BLaER1 treated with 17β-estradiol and CSF1 and Interleukin-3, amounts not matched to agents 10 nM and 100 nM (cell line): ENCODE measurements at regions not wholly inside any gene's neighbourhood (a gene's known extent, or its start where the extent isn't known, plus 50 kb on each side); places are given as distances from the start of the nearest gene placed in this dataset.

Experiments
- H3K27ac ChIP-seq, 11 experiments: shearing (Covaris generic); formaldehyde crosslinking; 2 replicates each; pipeline ENCODE4 v1.8.1; 2022
- H3K27me3 ChIP-seq, 11 experiments: shearing (Covaris generic); formaldehyde crosslinking; 2 replicates each; pipeline ENCODE4 v1.8.1; 2022
- H3K36me3 ChIP-seq, 11 experiments: shearing (Covaris generic); formaldehyde crosslinking; 2 replicates each; pipeline ENCODE4 v1.8.1; 2022
- H3K4me1 ChIP-seq, 10 experiments: shearing (Covaris generic); formaldehyde crosslinking; 2 replicates each; pipeline ENCODE4 v1.8.1; 2022
- H3K4me2 ChIP-seq, 11 experiments: shearing (Covaris generic); formaldehyde crosslinking; 2 replicates each; pipeline ENCODE4 v1.8.1; 2022
- H3K4me3 ChIP-seq, 10 experiments: shearing (Covaris generic); formaldehyde crosslinking; 2 replicates each; pipeline ENCODE4 v1.8.1; 2022
- H3K9ac ChIP-seq, 11 experiments: shearing (Covaris generic); formaldehyde crosslinking; 2 replicates each; pipeline ENCODE4 v1.8.1; 2022
- H3K9me3 ChIP-seq, 11 experiments: shearing (Covaris generic); formaldehyde crosslinking; replicated peaks in 1 of 11; 2 replicates each; pipeline ENCODE4 v1.8.1; 2022
- H4K20me1 ChIP-seq, 11 experiments: shearing (Covaris generic); formaldehyde crosslinking; 2 replicates each; pipeline ENCODE4 v1.8.1; 2022
- Cebpa-rat ChIP-seq, 11 experiments: shearing (Covaris generic); IDR thresholded peaks; 2 replicates each; pipeline ENCODE4 v1.8.1; 2022

DNA sequence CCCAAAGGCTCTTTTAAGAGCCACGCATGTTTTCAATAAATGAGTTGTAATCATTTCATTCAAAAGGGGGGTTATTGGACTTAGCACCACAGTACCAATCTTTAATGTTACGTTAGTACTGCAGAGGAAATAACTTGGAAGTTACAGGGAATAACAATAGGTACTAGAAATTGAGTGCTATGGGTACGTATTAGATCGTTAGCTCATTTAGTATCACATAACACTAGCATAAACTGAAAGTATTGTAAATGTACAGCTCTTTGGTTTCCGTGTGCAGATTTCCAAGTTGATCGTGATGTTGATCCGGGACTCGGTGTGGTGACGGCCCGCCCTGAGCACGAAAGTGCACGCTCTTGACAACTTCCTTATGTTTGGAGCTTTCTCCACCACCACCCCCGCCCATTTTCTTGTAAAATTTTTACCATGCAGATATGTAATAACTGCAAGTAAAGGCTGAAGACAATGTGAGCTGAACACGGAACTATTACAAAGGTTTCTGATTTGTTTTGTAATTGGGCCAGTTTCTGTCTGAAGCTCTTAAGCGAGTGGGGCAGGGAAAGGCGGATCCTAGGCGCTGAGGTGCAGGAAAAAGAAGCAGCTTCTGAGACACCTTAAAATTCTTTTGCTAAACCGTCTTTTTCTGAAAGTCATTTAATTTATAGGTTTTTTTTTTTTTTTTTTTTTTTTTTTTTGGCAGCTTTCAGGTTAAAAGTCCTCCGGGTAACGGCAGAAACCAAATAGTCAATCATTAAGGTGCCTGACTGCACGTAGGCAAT is 71.5 kb downstream of the HFE start:
- H3K4me3 ChIP-seq, result peak overlapping the region; percentile 74 to 83 (median 78)

DNA sequence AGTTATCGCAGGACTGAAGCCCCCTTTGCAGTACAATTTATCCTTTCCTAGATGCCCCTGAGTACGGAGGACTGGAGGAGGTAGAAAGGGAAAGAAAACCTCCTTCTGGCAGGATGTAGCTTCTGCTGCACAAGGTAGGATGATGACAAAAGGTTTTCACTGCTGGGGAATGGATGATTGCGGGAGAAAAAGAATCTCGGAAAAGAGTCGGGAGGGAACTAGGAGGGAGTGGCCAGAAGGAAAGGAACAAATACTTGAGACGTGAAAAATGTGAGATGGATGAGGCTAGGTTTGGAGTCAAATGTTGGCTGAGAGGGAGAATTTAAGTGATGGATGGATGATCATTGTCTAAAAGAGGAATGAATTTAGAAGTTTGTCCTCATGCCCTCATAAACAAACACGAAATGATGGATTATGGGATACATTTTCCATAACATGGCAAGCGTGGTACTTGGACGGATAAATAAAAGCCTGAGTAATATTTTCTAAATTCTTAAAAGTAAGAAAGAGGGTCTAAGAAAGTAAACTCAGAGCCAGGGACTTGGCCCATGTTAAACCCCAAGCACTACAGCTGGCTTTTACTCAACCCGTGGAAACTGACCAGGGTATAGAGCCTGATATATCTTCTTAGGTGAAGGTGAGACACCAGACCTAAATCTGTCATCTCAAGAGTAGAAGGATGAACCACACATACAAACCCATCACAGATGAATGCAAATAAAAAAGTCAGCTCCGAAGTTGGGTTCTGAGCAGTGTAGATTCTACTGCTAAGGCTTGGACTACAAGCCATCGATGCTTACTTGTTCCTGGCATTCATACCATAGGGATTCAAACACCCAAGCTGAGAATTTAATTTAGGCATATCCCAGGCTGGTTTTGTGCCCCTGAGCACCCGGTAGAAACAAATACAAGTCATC is 72.4 kb downstream of the HFE start:
- Histone ChIP-seq H3K4me2 (peak overlapping the region; percentile 83 to 96 (median 91)), H3K36me3 (peaks cover 8 to 24% (median 17%) of the 10 kb centered on the region in 11 experiments; a peak in 16 of 22 replicates), H3K9ac (peak overlapping the region; percentile 83 to 99 (median 95)), H3K27ac (peak overlapping the region; percentile 51 to 98 (median 91)), H3K4me3 (peak overlapping the region; percentile 74 to 83 (median 78)), H3K9me3 (no peaks in the 10 kb centered on the region), H4K20me1 (peaks cover 13 to 79% (median 35%) of the 10 kb centered on the region in 11 experiments; a peak in 18 of 22 replicates), H3K27me3 (no peaks in the 10 kb centered on the region), H3K4me1 (peaks cover 26 to 48% (median 40%) of the 10 kb centered on the region in 10 experiments)
- TF ChIP-seq Cebpa-rat (IDR thresholded peaks at IDR 0.05), result no peak

More for the DNA sequence above, 71.5 kb downstream of the HFE start:
- H3K9ac ChIP-seq, result peak overlapping the region; percentile 83 to 99 (median 95)
- peaks cover 13 to 70% (median 33%) of the 10 kb centered on the region in 11 experiments; a peak in 18 of 22 replicates for H4K20me1 ChIP-seq
- peaks cover 0 to 15% (median 8%) of the 10 kb centered on the region in 11 experiments; a peak in 15 of 22 replicates for H3K36me3 ChIP-seq
- TF ChIP-seq Cebpa-rat (IDR thresholded peaks at IDR 0.05), result no peak
- H3K4me1 ChIP-seq, result peaks cover 26 to 48% (median 38%) of the 10 kb centered on the region in 10 experiments
- peak overlapping the region; percentile 51 to 98 (median 91) for H3K27ac ChIP-seq
- H3K4me2 ChIP-seq, result peak overlapping the region; percentile 83 to 96 (median 91)
- no peaks in the 10 kb centered on the region for H3K27me3 ChIP-seq
- no peaks in the 10 kb centered on the region for H3K9me3 ChIP-seq

DNA sequence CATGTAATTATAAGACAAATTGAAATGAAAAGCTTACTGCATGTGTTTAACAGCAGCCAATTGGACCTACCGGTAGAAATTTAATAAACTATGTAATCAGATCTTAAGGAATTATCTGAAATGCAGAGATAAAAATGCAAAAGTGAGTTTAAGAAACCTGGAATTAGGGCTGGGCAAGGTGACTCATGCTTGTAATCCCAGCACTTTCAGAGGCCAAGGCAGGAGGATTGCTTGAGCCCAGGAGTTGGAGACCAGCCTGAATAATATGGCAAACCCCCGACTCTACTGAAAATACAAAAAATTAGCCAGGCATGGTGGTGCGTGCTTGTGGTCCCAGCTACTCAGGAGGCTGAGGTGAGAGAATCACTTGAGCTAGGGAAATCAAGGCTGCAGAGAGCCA is 74.1 kb downstream of the HFE start:
- Histone ChIP-seq H3K27ac (no peak overlapping the region), H3K9ac (peak overlapping the region in 2 of 11 experiments; percentile 1 to 42; a peak in 2 of 22 replicates), H4K20me1 (peaks cover 12 to 95% (median 37%) of the 10 kb centered on the region in 11 experiments; a peak in 18 of 22 replicates), H3K4me2 (peak overlapping the region in 10 of 11 experiments; percentile 83 to 96 (median 91); a peak in 14 of 22 replicates), H3K27me3 (no peaks in the 10 kb centered on the region), H3K9me3 (no peaks in the 10 kb centered on the region), H3K4me1 (peaks cover 19 to 40% (median 32%) of the 10 kb centered on the region in 10 experiments), H3K4me3 (no peak overlapping the region; a peak in 1 of 20 replicates), H3K36me3 (peaks cover 14 to 41% (median 23%) of the 10 kb centered on the region in 11 experiments; a peak in 16 of 22 replicates)
- TF ChIP-seq Cebpa-rat (IDR thresholded peaks at IDR 0.05), result no peak

DNA sequence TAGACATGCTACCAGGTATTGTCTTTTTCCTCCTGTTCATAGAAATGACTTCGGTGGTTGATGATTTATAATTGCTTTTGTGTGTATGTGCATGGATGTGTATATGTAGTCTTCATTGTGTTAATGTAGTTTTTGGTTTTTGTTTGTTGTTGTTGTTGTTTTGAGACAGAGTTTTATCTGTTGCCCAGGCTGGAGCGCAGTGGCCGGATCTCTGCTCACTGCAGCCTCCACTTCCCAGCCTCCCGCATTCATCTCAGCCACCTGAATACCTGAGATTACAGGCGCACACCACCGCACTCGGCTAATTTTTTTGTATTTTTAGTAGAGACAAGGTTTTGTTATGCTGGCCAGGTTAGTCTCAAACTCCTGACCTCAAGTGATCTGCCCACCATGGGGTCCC is 75.2 kb downstream of the HFE start:
- Histone ChIP-seq H3K4me1 (peaks cover 19 to 40% (median 32%) of the 10 kb centered on the region in 10 experiments), H3K27ac (no peak overlapping the region), H3K9ac (no peak overlapping the region)

DNA sequence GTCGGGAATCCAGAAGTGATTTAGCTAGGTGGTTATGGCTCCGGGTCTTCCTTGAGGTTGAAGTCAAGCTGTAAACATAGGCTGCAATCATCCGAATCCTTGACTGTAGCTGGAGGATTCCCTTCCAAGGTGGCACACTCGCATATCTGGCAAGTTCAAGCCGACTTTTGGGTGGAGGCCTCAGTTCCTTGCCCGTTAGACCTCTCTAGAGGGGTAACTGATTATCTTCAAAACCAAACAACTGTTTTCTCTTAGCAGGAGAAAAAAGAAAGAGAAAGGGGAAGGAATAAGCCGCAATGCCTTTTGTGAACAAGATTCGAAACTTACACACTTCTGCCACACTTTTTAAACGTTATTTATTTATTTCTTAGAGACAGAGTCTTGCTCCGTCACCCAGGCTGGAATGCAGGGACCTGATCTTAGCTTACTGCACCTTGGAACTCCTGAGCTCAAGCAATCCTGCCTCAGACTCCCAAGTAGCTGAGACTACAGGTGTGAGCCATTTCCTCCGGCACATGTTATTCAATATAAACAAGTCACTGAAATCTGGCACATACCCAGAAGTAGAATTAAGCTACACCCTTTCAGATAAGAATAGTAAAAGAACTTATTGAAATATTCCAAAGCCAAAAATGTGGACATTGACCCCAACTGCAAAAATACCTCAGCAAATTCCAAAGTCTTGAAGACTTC is 76.3 kb downstream of the HFE start:
- peak overlapping the region in 3 of 11 experiments; percentile 14 to 25 (median 21); a peak in 4 of 22 replicates for H3K4me2 ChIP-seq

More for the DNA sequence above, 75.2 kb downstream of the HFE start:
- Histone ChIP-seq H3K36me3 (peaks cover 19 to 47% (median 24%) of the 10 kb centered on the region in 11 experiments; a peak in 18 of 22 replicates), H3K4me2 (peak overlapping the region in 2 of 11 experiments; percentile 90 to 96; a peak in 3 of 22 replicates), H4K20me1 (peaks cover 5 to 84% (median 26%) of the 10 kb centered on the region in 11 experiments; a peak in 18 of 22 replicates), H3K4me3 (no peak overlapping the region), H3K27me3 (no peaks in the 10 kb centered on the region), H3K9me3 (no peaks in the 10 kb centered on the region)
- no peak for TF ChIP-seq Cebpa-rat (IDR thresholded peaks at IDR 0.05)

DNA sequence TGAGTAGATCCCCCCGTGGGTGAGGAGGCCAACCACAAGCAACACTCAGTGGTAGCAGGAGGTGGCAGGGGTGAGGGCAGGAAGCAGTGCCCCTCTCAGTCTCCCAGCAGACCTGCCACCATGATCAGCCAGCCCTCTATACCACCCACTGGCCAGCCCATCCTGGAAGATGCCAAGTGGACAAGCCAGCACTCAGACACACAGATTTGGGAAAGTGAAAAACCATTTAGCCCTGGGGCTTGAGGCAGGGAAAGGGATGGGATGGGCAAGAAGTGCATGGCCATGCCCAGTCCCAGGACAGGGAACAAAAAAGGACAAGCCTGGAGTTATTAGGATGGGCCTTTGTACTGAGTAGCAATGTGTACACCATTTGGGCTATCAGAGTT is 76.9 kb downstream of the HFE start:
- H3K9me3 ChIP-seq, result no peaks in the 10 kb centered on the region
- H3K27me3 ChIP-seq, result no peaks in the 10 kb centered on the region
- no peak overlapping the region; a peak in 1 of 22 replicates for H3K27ac ChIP-seq
- H3K4me3 ChIP-seq, result no peak overlapping the region
- no peak for TF ChIP-seq Cebpa-rat (IDR thresholded peaks at IDR 0.05)
- peaks cover 19 to 40% (median 32%) of the 10 kb centered on the region in 10 experiments for H3K4me1 ChIP-seq
- H4K20me1 ChIP-seq, result peaks cover 0 to 71% (median 13%) of the 10 kb centered on the region in 11 experiments; a peak in 14 of 22 replicates
- peaks cover 19 to 49% (median 26%) of the 10 kb centered on the region in 11 experiments; a peak in 18 of 22 replicates for H3K36me3 ChIP-seq
- H3K9ac ChIP-seq, result no peak overlapping the region
- H3K4me2 ChIP-seq, result no peak overlapping the region

More for the DNA sequence above, 76.3 kb downstream of the HFE start:
- peaks cover 0 to 77% (median 18%) of the 10 kb centered on the region in 11 experiments; a peak in 15 of 22 replicates for H4K20me1 ChIP-seq
- H3K9me3 ChIP-seq, result no peaks in the 10 kb centered on the region
- peak overlapping the region in 1 of 11 experiments; percentile 17; a peak in 1 of 22 replicates for H3K9ac ChIP-seq
- H3K36me3 ChIP-seq, result peaks cover 19 to 49% (median 26%) of the 10 kb centered on the region in 11 experiments; a peak in 18 of 22 replicates
- no peak overlapping the region for H3K4me3 ChIP-seq
- H3K4me1 ChIP-seq, result peaks cover 19 to 40% (median 32%) of the 10 kb centered on the region in 10 experiments
- peak overlapping the region in 1 of 11 experiments; percentile 22; a peak in 2 of 22 replicates for H3K27ac ChIP-seq
- H3K27me3 ChIP-seq, result no peaks in the 10 kb centered on the region
- TF ChIP-seq Cebpa-rat (IDR thresholded peaks at IDR 0.05), result no peak

DNA sequence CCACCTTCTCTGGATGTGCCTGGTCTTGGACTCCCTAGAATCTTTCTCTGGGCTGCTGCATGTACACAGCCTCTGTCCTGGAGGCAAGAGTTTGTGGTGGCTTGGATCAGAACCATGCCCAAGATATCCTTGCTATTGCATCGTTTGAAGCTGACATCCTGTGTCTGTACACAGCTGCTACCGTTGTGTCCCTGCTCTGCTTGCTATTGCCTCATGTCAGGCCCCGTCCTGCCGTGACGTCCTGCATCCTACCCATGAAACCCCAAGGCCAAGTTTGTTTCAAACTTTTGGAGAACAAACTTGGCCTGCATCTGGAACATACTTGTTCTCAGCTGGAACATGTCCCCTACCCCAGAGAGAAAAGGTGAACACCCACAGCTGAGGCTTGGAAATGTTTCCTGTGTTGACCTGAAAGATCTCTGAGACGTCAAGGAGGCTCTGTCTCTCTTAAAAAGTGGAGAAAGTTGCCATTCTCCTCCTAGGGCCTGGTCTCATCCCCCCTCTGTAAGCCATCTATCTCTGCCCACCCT is 78.1 kb downstream of the HFE start:
- no peak overlapping the region for H3K9ac ChIP-seq
- H3K27me3 ChIP-seq, result no peaks in the 10 kb centered on the region
- peaks cover 0 to 59% (median 5%) of the 10 kb centered on the region in 11 experiments; a peak in 9 of 22 replicates for H4K20me1 ChIP-seq
- no peak overlapping the region; a peak in 1 of 22 replicates for H3K4me2 ChIP-seq
- H3K36me3 ChIP-seq, result peaks cover 19 to 49% (median 26%) of the 10 kb centered on the region in 11 experiments; a peak in 18 of 22 replicates
- peaks cover 24 to 42% (median 31%) of the 10 kb centered on the region in 10 experiments; a peak in 18 of 20 replicates for H3K4me1 ChIP-seq
- no peaks in the 10 kb centered on the region for H3K9me3 ChIP-seq
- H3K4me3 ChIP-seq, result no peak overlapping the region
- TF ChIP-seq Cebpa-rat (IDR thresholded peaks at IDR 0.05), result no peak
- H3K27ac ChIP-seq, result peak overlapping the region in 2 of 11 experiments; percentile 13 to 16; a peak in 1 of 22 replicates
